ENCODE measurements at regions not wholly inside any gene's neighbourhood (a gene's known extent, or its start where the extent isn't known, plus 50 kb on each side); places are given as distances from the start of the nearest gene placed in this dataset.

DNA sequence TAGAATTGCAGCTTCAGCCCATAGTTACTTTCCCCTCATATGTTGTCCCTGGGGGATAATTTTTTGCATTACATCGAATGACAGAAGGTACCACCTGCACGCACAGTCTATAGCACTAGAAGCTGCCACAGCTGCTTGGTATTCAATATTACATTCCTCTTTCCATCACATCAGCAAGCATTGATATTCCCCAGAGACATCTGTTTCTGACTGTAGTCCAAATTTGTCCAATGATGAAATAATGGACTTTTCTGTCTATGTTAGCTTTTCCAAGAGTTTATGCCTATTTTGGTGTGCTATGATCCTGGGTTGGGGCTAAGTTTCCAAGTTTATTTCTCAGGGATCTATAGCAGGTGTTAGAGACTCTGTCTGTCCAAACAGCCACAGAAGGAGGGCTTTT is 335.4 kb downstream of the LRIG3 start:
- no peaks in the 10 kb centered on the region for H3K4me1 ChIP-seq (ENCODE audit: control insufficient read depth in 1 of 2, insufficient read depth in 2 of 2, low read length in 2 of 2)
- H3K9me3 ChIP-seq (ENCODE audit: control insufficient read depth in 1 of 2, low read length in 2 of 2), result no peaks in the 10 kb centered on the region
- no peaks in the 10 kb centered on the region for H3K27me3 ChIP-seq (ENCODE audit: control insufficient read depth in 1 of 2, insufficient read depth in 2 of 2, low read length in 2 of 2)
- H3K9ac ChIP-seq (ENCODE audit: low read depth in 1 of 2, low read length in 2 of 2), result no peak overlapping the region
- no peak overlapping the region for H3K4me3 ChIP-seq (ENCODE audit: low read depth in 1 of 2, low read length in 2 of 2)
- no peak overlapping the region for H3K27ac ChIP-seq (ENCODE audit: low read depth, low read length)
- no peaks in the 10 kb centered on the region for H3K36me3 ChIP-seq (ENCODE audit: control insufficient read depth in 1 of 2, insufficient read depth in 2 of 2, low read length in 2 of 2)

DNA sequence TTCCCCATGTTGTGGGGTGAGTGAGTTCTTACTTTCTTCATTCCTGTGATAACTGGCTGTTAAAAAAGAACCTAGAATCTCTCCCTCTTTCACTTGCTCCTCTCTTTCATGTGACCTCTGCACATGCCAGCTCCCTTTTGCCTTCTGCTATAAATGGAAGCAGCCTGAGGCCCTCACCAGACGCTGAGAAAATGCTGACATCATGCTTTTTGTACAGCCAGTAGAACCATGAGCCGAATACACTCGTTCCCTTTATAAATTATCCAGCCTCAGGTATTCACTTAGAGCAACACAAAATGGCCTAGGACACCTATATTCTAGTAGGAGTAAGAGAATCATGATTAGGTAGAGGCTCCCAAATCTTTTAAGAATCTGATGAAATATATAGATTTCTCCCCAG is 333.5 kb downstream of the LRIG3 start:
- Histone ChIP-seq H3K9me3 (ENCODE audit: control insufficient read depth in 1 of 2, low read length in 2 of 2) (no peaks in the 10 kb centered on the region), H3K4me1 (ENCODE audit: control insufficient read depth in 1 of 2, insufficient read depth in 2 of 2, low read length in 2 of 2) (no peaks in the 10 kb centered on the region), H3K27ac (ENCODE audit: low read depth, low read length) (no peak overlapping the region), H3K27me3 (ENCODE audit: control insufficient read depth in 1 of 2, insufficient read depth in 2 of 2, low read length in 2 of 2) (no peaks in the 10 kb centered on the region), H3K9ac (ENCODE audit: low read depth in 1 of 2, low read length in 2 of 2) (no peak overlapping the region), H3K4me3 (ENCODE audit: low read depth in 1 of 2, low read length in 2 of 2) (no peak overlapping the region), H3K36me3 (ENCODE audit: control insufficient read depth in 1 of 2, insufficient read depth in 2 of 2, low read length in 2 of 2) (no peaks in the 10 kb centered on the region)

DNA sequence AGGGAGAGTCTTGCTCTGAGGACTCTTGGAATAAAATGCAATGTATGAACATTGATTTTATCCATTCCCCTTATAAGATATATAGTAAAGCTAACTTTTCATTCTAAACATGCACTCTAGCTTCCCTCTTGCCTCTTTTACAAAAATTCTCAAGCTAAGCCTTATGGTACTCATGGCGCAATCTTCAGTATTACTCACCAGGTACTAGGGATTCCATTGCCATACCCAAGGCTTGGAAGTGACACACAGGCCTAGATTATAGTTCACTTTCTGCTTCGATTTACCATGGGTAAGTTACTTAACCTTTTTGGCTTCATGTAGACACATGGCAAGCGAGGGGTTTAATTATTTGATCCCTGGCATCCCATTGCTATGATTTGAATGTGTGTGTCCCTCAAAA is 331.5 kb downstream of the LRIG3 start:
- Histone ChIP-seq H3K4me3 (ENCODE audit: low read depth in 1 of 2, low read length in 2 of 2) (no peak overlapping the region), H3K9me3 (ENCODE audit: control insufficient read depth in 1 of 2, low read length in 2 of 2) (no peaks in the 10 kb centered on the region), H3K9ac (ENCODE audit: low read depth in 1 of 2, low read length in 2 of 2) (no peak overlapping the region), H3K27me3 (ENCODE audit: control insufficient read depth in 1 of 2, insufficient read depth in 2 of 2, low read length in 2 of 2) (no peaks in the 10 kb centered on the region), H3K36me3 (ENCODE audit: control insufficient read depth in 1 of 2, insufficient read depth in 2 of 2, low read length in 2 of 2) (no peaks in the 10 kb centered on the region), H3K4me1 (ENCODE audit: control insufficient read depth in 1 of 2, insufficient read depth in 2 of 2, low read length in 2 of 2) (no peaks in the 10 kb centered on the region), H3K27ac (ENCODE audit: low read depth, low read length) (no peak overlapping the region)

GRCh38 chr12:58592475-58593207 is 327.7 kb downstream of the LRIG3 start:
- Histone ChIP-seq H3K27ac (ENCODE audit: low read depth, low read length) (no peak overlapping the region), H3K27me3 (ENCODE audit: control insufficient read depth in 1 of 2, insufficient read depth in 2 of 2, low read length in 2 of 2) (no peaks in the 10 kb centered on the region), H3K36me3 (ENCODE audit: control insufficient read depth in 1 of 2, insufficient read depth in 2 of 2, low read length in 2 of 2) (no peaks in the 10 kb centered on the region), H3K9ac (ENCODE audit: low read depth in 1 of 2, low read length in 2 of 2) (no peak overlapping the region), H3K4me3 (ENCODE audit: low read depth in 1 of 2, low read length in 2 of 2) (no peak overlapping the region), H3K4me1 (ENCODE audit: control insufficient read depth in 1 of 2, insufficient read depth in 2 of 2, low read length in 2 of 2) (no peaks in the 10 kb centered on the region), H3K9me3 (ENCODE audit: control insufficient read depth in 1 of 2, low read length in 2 of 2) (no peaks in the 10 kb centered on the region)

DNA sequence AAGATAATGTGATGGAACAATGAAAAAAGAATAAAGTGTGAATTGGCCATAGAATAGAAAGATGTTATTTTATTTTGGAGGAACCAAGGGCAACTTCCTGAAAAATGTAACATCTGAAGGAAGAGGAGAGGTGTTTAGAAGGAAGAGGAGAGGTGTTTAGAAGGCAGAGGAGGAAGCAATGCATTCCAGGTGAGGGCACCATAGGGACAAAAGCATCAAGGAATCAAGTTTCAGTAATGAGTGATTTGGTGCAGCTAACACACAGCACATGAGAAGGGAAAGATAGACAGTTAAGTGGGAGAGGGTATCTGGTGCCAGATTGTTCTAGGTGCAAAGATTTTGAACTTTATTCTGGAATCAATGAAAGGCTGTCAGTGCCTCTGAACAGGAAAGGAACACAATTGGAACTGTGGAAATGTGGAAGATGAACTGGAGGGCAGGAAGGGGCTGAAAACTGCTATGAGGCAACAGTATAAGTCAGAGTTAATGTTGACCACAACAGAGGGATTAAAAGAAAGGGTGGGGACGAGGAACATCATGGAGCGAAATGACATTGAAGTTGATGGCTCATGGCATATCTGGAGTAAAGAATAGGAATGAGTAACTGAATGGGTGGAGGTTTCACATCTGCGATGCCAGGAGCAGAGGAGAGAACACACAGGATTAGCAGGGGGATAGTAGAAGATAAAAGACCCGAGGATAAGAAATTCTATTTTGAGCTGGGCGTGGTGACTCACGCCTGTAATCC is 326.6 kb downstream of the LRIG3 start:
- Histone ChIP-seq H3K27me3 (ENCODE audit: control insufficient read depth in 1 of 2, insufficient read depth in 2 of 2, low read length in 2 of 2) (no peaks in the 10 kb centered on the region), H3K36me3 (ENCODE audit: control insufficient read depth in 1 of 2, insufficient read depth in 2 of 2, low read length in 2 of 2) (no peaks in the 10 kb centered on the region), H3K27ac (ENCODE audit: low read depth, low read length) (no peak overlapping the region), H3K9ac (ENCODE audit: low read depth in 1 of 2, low read length in 2 of 2) (no peak overlapping the region), H3K4me3 (ENCODE audit: low read depth in 1 of 2, low read length in 2 of 2) (no peak overlapping the region), H3K9me3 (ENCODE audit: control insufficient read depth in 1 of 2, low read length in 2 of 2) (no peaks in the 10 kb centered on the region), H3K4me1 (ENCODE audit: control insufficient read depth in 1 of 2, insufficient read depth in 2 of 2, low read length in 2 of 2) (no peaks in the 10 kb centered on the region)

DNA sequence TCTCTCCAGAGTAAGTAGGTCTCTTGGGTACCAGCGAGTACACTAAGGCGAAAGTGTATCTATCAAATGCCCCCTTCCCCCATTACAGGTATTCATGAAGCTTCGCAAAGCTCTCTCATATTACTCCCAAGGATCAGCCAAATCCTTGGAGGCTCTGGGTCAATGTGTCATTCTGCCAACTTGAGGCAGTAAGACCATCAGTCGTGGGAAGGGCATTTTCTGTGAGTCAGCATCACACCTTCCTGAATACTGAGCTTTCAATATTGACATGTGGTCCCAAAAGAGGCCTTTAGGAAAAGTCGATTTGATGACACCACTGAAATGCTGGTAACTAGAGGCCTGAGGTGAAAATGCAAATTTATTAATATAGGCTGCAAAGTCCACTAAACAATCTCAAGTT is 323.9 kb downstream of the LRIG3 start:
- Histone ChIP-seq H3K27me3 (ENCODE audit: control insufficient read depth in 1 of 2, insufficient read depth in 2 of 2, low read length in 2 of 2) (no peaks in the 10 kb centered on the region), H3K27ac (ENCODE audit: low read depth, low read length) (no peak overlapping the region)

DNA sequence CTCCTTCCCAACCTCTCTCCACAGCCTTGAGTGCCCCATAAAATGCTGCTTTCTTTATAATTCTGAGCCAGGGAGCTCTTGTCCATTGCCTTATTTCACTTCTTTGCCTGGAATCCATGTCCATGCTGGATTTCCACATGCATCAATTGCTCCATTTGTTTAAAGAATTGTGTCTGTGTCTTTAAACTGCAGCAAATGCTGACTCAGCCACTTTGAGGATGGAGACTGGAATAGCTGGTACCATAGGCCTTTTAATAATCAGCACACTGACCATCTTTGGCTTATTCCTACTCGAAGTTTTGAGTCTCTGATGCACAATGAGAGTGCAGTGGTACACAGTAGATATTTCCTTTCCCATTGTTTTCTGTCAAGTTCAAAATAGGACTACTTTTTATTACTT is 318.8 kb downstream of the LRIG3 start:
- H3K4me3 ChIP-seq (ENCODE audit: low read depth in 1 of 2, low read length in 2 of 2), result no peak overlapping the region
- H3K9ac ChIP-seq (ENCODE audit: low read depth in 1 of 2, low read length in 2 of 2), result no peak overlapping the region
- H3K4me1 ChIP-seq (ENCODE audit: control insufficient read depth in 1 of 2, insufficient read depth in 2 of 2, low read length in 2 of 2), result no peaks in the 10 kb centered on the region
- no peaks in the 10 kb centered on the region for H3K9me3 ChIP-seq (ENCODE audit: control insufficient read depth in 1 of 2, low read length in 2 of 2)
- no peaks in the 10 kb centered on the region for H3K27me3 ChIP-seq (ENCODE audit: control insufficient read depth in 1 of 2, insufficient read depth in 2 of 2, low read length in 2 of 2)
- no peaks in the 10 kb centered on the region for H3K36me3 ChIP-seq (ENCODE audit: control insufficient read depth in 1 of 2, insufficient read depth in 2 of 2, low read length in 2 of 2)
- H3K27ac ChIP-seq (ENCODE audit: low read depth, low read length), result no peak overlapping the region

More for the DNA sequence above, 323.9 kb downstream of the LRIG3 start:
- no peaks in the 10 kb centered on the region for H3K9me3 ChIP-seq (ENCODE audit: control insufficient read depth in 1 of 2, low read length in 2 of 2)
- H3K36me3 ChIP-seq (ENCODE audit: control insufficient read depth in 1 of 2, insufficient read depth in 2 of 2, low read length in 2 of 2), result no peaks in the 10 kb centered on the region
- no peaks in the 10 kb centered on the region for H3K4me1 ChIP-seq (ENCODE audit: control insufficient read depth in 1 of 2, insufficient read depth in 2 of 2, low read length in 2 of 2)
- no peak overlapping the region for H3K4me3 ChIP-seq (ENCODE audit: low read depth in 1 of 2, low read length in 2 of 2)
- no peak overlapping the region for H3K9ac ChIP-seq (ENCODE audit: low read depth in 1 of 2, low read length in 2 of 2)

- H3K4me3 ChIP-seq (ENCODE audit: low read depth in 1 of 2, low read length in 2 of 2), result no peak overlapping the region
- no peaks in the 10 kb centered on the region for H3K4me1 ChIP-seq (ENCODE audit: control insufficient read depth in 1 of 2, insufficient read depth in 2 of 2, low read length in 2 of 2)
- no peaks in the 10 kb centered on the region for H3K36me3 ChIP-seq (ENCODE audit: control insufficient read depth in 1 of 2, insufficient read depth in 2 of 2, low read length in 2 of 2)
- H3K27me3 ChIP-seq (ENCODE audit: control insufficient read depth in 1 of 2, insufficient read depth in 2 of 2, low read length in 2 of 2), result no peaks in the 10 kb centered on the region
- H3K9me3 ChIP-seq (ENCODE audit: control insufficient read depth in 1 of 2, low read length in 2 of 2), result no peaks in the 10 kb centered on the region
- no peak overlapping the region for H3K27ac ChIP-seq (ENCODE audit: low read depth, low read length)
- no peak overlapping the region for H3K9ac ChIP-seq (ENCODE audit: low read depth in 1 of 2, low read length in 2 of 2)
Measured at GRCh38 chr12:58602179-58602578, 318.1 kb downstream of the LRIG3 start.

DNA sequence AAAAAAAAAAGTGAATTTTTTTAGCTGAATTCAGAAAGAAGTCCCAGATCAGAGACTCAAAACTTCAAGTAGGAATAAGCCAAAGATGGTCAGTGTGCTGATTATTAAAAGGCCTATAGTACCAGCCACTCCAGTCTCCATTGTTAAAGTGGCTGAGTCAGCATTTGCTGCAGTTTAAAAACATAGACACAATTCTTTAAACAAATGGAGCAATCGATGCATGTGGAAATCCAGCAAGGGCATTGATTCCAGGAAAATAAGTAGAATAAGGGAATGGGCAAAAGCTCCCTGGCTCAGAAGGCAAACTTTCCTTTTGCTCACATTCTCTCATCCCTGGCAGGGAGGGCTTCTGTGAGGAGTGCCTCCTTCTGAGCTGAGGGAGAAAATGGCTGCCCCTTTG is 317.6 kb downstream of the LRIG3 start:
- H3K27ac ChIP-seq (ENCODE audit: low read depth, low read length), result no peak overlapping the region
- H3K9ac ChIP-seq (ENCODE audit: low read depth in 1 of 2, low read length in 2 of 2), result no peak overlapping the region
- H3K4me3 ChIP-seq (ENCODE audit: low read depth in 1 of 2, low read length in 2 of 2), result no peak overlapping the region
- no peaks in the 10 kb centered on the region for H3K27me3 ChIP-seq (ENCODE audit: control insufficient read depth in 1 of 2, insufficient read depth in 2 of 2, low read length in 2 of 2)
- H3K9me3 ChIP-seq (ENCODE audit: control insufficient read depth in 1 of 2, low read length in 2 of 2), result no peaks in the 10 kb centered on the region
- no peaks in the 10 kb centered on the region for H3K4me1 ChIP-seq (ENCODE audit: control insufficient read depth in 1 of 2, insufficient read depth in 2 of 2, low read length in 2 of 2)
- no peaks in the 10 kb centered on the region for H3K36me3 ChIP-seq (ENCODE audit: control insufficient read depth in 1 of 2, insufficient read depth in 2 of 2, low read length in 2 of 2)

- Histone ChIP-seq H3K4me3 (ENCODE audit: low read depth in 1 of 2, low read length in 2 of 2) (no peak overlapping the region), H3K9ac (ENCODE audit: low read depth in 1 of 2, low read length in 2 of 2) (no peak overlapping the region), H3K4me1 (ENCODE audit: control insufficient read depth in 1 of 2, insufficient read depth in 2 of 2, low read length in 2 of 2) (no peaks in the 10 kb centered on the region), H3K27me3 (ENCODE audit: control insufficient read depth in 1 of 2, insufficient read depth in 2 of 2, low read length in 2 of 2) (no peaks in the 10 kb centered on the region), H3K27ac (ENCODE audit: low read depth, low read length) (no peak overlapping the region), H3K36me3 (ENCODE audit: control insufficient read depth in 1 of 2, insufficient read depth in 2 of 2, low read length in 2 of 2) (no peaks in the 10 kb centered on the region), H3K9me3 (ENCODE audit: control insufficient read depth in 1 of 2, low read length in 2 of 2) (no peaks in the 10 kb centered on the region)
Measured at GRCh38 chr12:58607805-58608204, 312.5 kb downstream of the LRIG3 start.
